PC-9 (cell line): ENCODE measurements at regions not wholly inside any gene's neighbourhood (a gene's known extent, or its start where the extent isn't known, plus 50 kb on each side); places are given as distances from the start of the nearest gene placed in this dataset.

Experiments
- CTCF ChIP-seq: fragments of 200-600 bp; sonication (generic); conservative IDR thresholded peaks from 2 replicates; pipeline ENCODE4 v1.6.1; 2017; ENCODE audit warnings: mixed run types, antibody characterized with exemption, mild to moderate bottlenecking, moderate library complexity
- EZH2 ChIP-seq: fragments of 200-600 bp; sonication (generic); IDR thresholded peaks from 2 replicates; pipeline ENCODE4 v1.8.0; 2017; ENCODE audit warnings: antibody characterized with exemption, low read depth

- TF ChIP-seq CTCF (no peak), EZH2 (no peak)
These were observed 172.7 kb downstream of the NSG2 start for GRCh38 chr5:174218162-174218561.
